OCI-LY7 (cell line): ENCODE measurements at regions not wholly inside any gene's neighbourhood (a gene's known extent, or its start where the extent isn't known, plus 50 kb on each side); places are given as distances from the start of the nearest gene placed in this dataset.

Source experiments
- CTCF ChIP-seq: fragments of 200-600 bp; sonication (generic); conservative IDR thresholded peaks from 2 replicates; pipeline ENCODE4 v1.5.1; 2014; ENCODE audit warnings: mild to moderate bottlenecking, antibody characterized with exemption, low read length, moderate library complexity, mixed read lengths
- EZH2phosphoT487 ChIP-seq: fragments of 200-600 bp; sonication (generic); IDR thresholded peaks from 2 replicates; pipeline ENCODE4 v1.6.1; 2018; ENCODE audit warnings: low read depth, borderline replicate concordance, mild to moderate bottlenecking, mixed run types, antibody characterized with exemption, low read length, moderate library complexity, mixed read lengths

GRCh38 chrX:83966347-83966746, 105.4 kb downstream of the CYLC1 start:
- TF ChIP-seq CTCF (no peak), EZH2phosphoT487 (no peak)
